GM18870 (cell line): ENCODE measurements at regions not wholly inside any gene's neighbourhood (a gene's known extent, or its start where the extent isn't known, plus 50 kb on each side); places are given as distances from the start of the nearest gene placed in this dataset.
"Not testable (repeated sequence)": the region's sequence is repeated elsewhere in the genome, so short reads cannot be mapped to it uniquely, and the experiment has no call there.

Experiments
- ATAC-seq: cut with Tn5 transposase; IDR thresholded peaks from one replicate; pipeline ENCODE4 v1.9.1; 2021; ENCODE audit warnings: moderate library complexity; ENCODE audit not compliant: unreplicated experiment

GRCh38 chr15:35211240-35211902 lies 126.3 kb upstream of the NANOGP8 start:
- no peak for ATAC-seq

GRCh38 chr15:35210370-35210769 lies 125.3 kb upstream of the NANOGP8 start:
- no peak for ATAC-seq

GRCh38 chr15:35209838-35210237 lies 124.7 kb upstream of the NANOGP8 start:
- ATAC-seq: no peak

GRCh38 chr15:35208353-35208752 lies 123.3 kb upstream of the NANOGP8 start:
- no peak for ATAC-seq

- ATAC-seq: no peak
Observed at GRCh38 chr15:35206060-35206675, 121.1 kb upstream of the NANOGP8 start.

- ATAC-seq: no peak
Observed at GRCh38 chr15:35198197-35198596, 113.1 kb upstream of the NANOGP8 start.

- ATAC-seq: no peak
Observed at GRCh38 chr15:35197754-35198153, 112.7 kb upstream of the NANOGP8 start.

- no peak for ATAC-seq
Observed at GRCh38 chr15:35197306-35197705, 112.2 kb upstream of the NANOGP8 start.

- ATAC-seq: no peak
Observed at GRCh38 chr15:35196273-35196672, 111.2 kb upstream of the NANOGP8 start.

GRCh38 chr15:35195649-35196048 lies 110.6 kb upstream of the NANOGP8 start:
- ATAC-seq: no peak

GRCh38 chr15:35195031-35195430 lies 109.9 kb upstream of the NANOGP8 start:
- ATAC-seq: no peak

- no peak for ATAC-seq
Observed at GRCh38 chr15:35194296-35194695, 109.2 kb upstream of the NANOGP8 start.

- no peak for ATAC-seq
Observed at GRCh38 chr15:35191783-35192182, 106.7 kb upstream of the NANOGP8 start.

- no peak for ATAC-seq
Observed at GRCh38 chr15:35186346-35186745, 101.3 kb upstream of the NANOGP8 start.

- no peak for ATAC-seq
Observed at GRCh38 chr15:35184646-35185045, 99.6 kb upstream of the NANOGP8 start.

- ATAC-seq: peak; percentile 80
Observed at GRCh38 chr15:35182841-35183479, 97.9 kb upstream of the NANOGP8 start.

GRCh38 chr15:35181538-35181937 lies 96.4 kb upstream of the NANOGP8 start:
- ATAC-seq: peak; percentile 83

- no peak for ATAC-seq
Observed at GRCh38 chr15:35179739-35180138, 94.6 kb upstream of the NANOGP8 start.

- ATAC-seq: not testable (repeated sequence)
Observed at GRCh38 chr15:35178186-35178585, 93.1 kb upstream of the NANOGP8 start.

GRCh38 chr15:35174948-35175347 lies 89.9 kb upstream of the NANOGP8 start:
- ATAC-seq: no peak

GRCh38 chr15:35173444-35174118 lies 88.5 kb upstream of the NANOGP8 start:
- ATAC-seq: no peak

GRCh38 chr15:35170207-35170606 lies 85.1 kb upstream of the NANOGP8 start:
- no peak for ATAC-seq
